ENCODE measurements at regions not wholly inside any gene's neighbourhood (a gene's known extent, or its start where the extent isn't known, plus 50 kb on each side); places are given as distances from the start of the nearest gene placed in this dataset.
"Not testable (repeated sequence)": the region's sequence is repeated elsewhere in the genome, so short reads cannot be mapped to it uniquely, and the experiment has no call there.

GRCh38 chr5:153357493-153358112, 132.9 kb upstream of the GRIA1 start:
- DNase-seq (ENCODE audit: low read depth) = no peak

- no peak for DNase-seq (ENCODE audit: low read depth)
Measured at GRCh38 chr5:153358315-153358976, 132.0 kb upstream of the GRIA1 start.

DNA sequence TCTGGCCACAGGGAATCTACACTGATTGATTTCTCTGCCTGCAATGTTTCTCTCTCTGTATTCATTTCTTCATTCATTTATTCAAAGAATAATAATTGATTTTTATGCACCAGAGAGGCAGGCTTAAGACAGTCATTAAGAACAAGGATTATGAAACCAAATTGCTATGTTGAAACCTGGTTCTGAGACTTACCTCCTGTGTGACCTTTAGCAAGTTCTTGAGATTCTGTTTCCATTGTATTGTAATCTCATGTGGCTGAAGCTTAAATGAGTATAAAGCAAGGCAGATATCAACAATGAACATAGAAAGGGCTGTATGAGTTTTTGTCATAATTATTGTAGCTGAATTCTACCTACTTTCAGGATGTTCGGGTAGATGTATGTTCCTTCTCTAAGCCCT, 129.6 kb upstream of the GRIA1 start:
- DNase-seq (ENCODE audit: low read depth) = no peak

- peak; percentile 62 for DNase-seq (ENCODE audit: low read depth)
Measured at GRCh38 chr5:153361735-153362409, 128.6 kb upstream of the GRIA1 start.

GRCh38 chr5:153365547-153365946, 124.9 kb upstream of the GRIA1 start:
- no peak for DNase-seq (ENCODE audit: low read depth)

DNA sequence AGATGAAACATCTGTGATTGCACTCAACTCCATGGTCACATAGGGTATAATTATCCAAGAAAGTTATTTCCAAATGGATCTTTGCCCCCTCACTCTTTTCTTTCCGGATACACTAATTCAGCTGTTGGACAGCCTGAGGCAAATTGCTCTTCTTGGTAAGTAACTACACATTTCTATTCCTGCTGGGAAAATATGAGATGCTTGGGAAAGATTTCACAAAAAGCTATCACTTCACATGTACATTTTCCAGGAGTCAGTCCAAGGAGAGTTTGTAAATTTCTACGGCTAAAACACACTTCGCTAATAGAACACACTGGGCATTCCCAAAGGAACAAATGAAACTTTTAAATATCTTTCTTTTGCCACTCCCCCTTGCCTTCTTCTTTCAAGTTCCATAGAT, 123.0 kb upstream of the GRIA1 start:
- DNase-seq (ENCODE audit: low read depth) = no peak

DNA sequence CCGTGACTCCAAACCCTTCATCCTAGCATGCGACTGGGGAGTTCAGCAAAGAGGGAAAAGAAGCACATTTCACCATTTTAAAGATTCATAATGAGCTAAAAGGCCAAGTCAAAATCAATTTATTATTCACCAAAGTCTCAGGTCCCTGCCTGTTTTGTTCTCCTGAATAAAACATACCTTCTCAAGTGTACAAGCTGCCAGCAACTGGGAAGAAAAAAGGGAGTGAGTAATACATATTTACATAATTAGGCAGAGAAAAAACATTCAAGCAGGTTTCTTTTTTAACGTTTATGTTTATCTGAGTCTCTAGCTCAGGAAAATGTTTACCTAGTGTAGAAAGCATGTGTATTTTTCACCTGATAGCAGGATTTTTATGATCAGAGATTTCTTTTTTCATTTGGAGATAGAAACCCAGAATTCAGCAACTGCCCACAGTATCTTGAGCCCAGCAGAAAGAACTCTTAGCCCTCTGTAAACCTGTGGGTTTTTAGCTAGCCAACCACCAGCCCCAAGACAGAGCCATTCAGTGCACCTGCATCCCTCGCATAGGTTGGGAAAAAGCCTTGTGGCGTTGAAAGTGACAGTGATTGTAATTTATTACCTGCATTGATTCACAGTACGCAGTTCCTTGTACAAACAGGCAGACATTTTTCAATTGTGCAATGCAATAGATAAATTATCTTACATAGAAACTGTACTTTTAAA, 117.9 kb upstream of the GRIA1 start:
- DNase-seq (ENCODE audit: low read depth) = no peak

DNA sequence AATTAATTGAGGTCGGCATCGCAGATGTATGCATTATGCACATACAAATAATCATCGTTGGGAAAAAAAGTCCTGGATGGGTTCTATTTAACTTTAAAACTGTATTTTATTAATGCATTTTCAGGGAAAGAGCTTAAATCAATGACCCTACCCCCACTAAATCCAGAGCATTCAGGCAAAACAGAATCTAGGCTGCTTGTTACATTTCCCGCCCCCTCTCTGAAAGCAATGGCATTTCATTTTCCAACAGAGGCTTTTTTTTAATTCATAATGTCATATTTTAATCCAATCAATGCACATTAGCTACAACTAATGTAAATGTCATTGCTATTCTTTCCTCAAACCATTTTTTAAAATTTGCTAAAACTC, 117.4 kb upstream of the GRIA1 start:
- no peak for DNase-seq (ENCODE audit: low read depth)

- DNase-seq (ENCODE audit: low read depth) = not testable (repeated sequence)
Measured at GRCh38 chr5:153381630-153382029, 108.8 kb upstream of the GRIA1 start.

DNA sequence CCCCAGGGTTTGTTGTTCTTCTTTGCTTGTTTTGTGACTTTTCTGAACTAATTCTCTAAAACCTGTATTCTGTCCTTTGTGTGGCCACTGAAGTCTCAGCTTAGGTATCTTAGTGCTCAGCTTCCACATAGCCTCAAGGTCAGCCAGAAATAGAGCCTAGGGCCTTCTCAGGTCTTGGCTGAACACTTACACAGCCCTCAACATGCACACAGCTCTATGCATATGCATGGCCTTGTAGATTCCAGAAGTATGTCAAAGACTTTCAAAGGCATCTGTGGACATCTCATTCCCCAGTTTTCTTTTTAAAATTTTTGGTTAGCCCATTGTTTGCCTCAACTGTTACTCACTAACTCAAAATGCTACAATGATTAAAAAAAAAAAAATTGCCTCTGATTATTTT, 99.9 kb upstream of the GRIA1 start:
- no peak for DNase-seq (ENCODE audit: low read depth)

- DNase-seq (ENCODE audit: low read depth) = no peak
Measured at GRCh38 chr5:153399595-153399994, 90.9 kb upstream of the GRIA1 start.

GRCh38 chr5:153400931-153401330, 89.5 kb upstream of the GRIA1 start:
- DNase-seq (ENCODE audit: low read depth) = peak; percentile 82

- DNase-seq (ENCODE audit: low read depth) = peak; percentile 29
Measured at GRCh38 chr5:153402550-153402949, 87.9 kb upstream of the GRIA1 start.

DNA sequence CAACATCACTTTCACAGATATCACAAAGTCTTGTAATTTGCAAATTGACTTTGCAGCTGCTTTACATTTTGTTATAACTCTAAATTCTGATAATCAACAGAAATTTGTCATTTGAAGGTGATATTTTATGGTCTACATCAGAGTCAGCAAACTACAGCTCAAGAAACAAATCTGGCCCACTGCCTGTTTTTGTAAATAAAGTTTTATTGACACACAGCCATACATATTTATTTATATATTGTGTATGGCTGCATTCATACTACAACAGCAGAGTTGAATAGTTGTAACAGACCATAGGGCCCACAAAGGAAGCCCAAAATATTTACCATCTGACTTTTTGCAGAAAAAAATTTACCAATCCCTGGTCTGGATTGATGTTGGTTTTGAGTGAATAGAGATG, 87.0 kb upstream of the GRIA1 start:
- no peak for DNase-seq (ENCODE audit: low read depth)

- no peak for DNase-seq (ENCODE audit: low read depth)
Measured at GRCh38 chr5:153404747-153405146, 85.7 kb upstream of the GRIA1 start.

DNA sequence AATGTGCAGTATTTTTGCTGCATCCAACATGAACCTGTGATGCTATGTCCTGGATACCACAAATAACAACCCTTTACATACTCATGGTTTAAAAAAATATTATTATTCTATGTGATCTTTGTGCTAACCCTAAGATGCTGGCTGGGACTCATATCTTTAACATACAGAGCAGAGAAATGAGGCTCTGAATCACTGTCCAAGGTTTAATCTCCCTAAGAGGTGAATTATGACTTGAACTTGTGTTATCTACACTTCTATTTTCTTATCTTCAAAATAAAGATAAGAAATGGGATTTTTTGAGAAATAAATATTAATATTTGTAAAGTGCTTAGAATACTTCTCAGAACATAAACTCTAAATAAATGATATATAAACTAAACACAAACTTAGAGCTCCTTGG, 68.8 kb upstream of the GRIA1 start:
- DNase-seq (ENCODE audit: low read depth) = no peak

DNA sequence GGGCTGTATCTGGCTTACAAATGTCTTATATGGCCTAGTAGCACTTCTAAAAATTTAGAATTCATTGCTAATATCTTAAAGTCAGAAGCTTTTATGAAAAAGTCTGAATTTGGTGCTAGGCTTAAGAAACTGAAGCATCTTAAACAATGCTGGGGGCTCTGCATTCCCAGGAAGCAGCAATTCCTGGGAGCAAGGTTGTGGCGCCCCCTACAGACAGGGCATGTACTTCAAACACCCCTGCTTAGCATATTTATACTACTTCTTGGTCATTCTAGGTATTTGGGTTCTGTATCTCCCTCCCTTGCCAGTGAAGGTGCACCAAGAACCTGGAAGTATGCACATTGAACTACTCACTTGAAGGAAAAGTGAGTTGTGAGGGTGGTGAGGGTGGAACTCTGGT, 64.6 kb upstream of the GRIA1 start:
- DNase-seq (ENCODE audit: low read depth) = no peak

- no peak for DNase-seq (ENCODE audit: low read depth)
Measured at GRCh38 chr5:153429761-153430380, 60.6 kb upstream of the GRIA1 start.

DNA sequence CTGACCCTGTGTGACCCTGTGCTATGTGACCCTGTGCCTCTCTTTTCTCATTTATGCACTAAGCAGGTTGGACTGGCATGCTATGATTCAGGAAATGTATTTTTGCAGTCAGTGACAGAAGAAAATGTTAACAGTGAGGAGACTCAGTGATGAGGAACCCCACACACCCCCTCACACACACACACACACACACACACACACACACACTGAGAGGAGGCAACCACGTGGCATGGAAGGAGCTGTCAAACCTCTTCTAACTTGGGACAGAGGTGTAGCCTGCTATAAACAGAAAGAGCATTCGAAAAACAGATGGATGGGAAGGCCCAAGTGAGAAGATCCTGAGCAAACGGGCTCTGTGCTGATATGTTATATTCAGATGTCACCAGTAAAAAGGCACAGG, 57.9 kb upstream of the GRIA1 start:
- no peak for DNase-seq (ENCODE audit: low read depth)

DNA sequence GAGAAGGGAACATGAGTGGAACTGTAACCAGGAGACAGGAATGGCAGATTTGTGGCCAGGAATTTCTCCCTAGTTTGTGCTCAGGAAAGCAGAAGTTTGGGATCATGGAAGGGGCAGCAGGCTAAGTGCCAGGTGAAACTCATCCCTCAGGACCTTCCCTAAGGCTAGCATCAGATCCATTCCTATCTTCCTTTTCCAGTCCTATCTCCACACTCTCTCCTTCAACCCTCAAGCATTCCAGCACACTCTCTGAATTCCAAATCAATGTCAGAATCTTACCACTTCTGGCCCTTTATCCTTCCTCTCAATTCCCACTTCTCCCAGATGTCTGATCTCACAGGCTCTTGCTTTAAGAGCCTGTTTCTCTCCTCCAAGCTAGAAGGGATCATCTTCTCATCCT, 53.2 kb upstream of the GRIA1 start:
- DNase-seq (ENCODE audit: low read depth) = no peak

DNA sequence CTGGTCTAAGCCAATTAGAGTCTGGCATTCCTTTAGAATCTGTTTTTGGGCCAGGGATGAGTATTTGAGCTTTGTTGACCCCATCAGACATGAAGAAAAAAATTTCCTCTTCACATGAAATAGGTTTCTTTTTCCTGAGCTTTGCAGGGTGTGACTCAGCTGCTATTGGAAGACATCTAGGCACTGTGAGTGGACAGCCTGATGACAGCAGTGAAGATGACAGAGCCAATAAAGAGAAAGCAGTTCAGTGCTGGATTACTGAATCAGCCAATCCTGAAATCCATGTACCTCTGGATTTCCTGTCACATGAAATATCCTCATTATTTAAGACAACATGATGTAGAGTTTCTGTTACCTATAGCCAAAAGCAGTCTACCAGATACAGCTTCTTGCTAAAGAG, 51.3 kb upstream of the GRIA1 start:
- DNase-seq (ENCODE audit: low read depth) = no peak

Data from myocyte (in vitro differentiated cells).